Gastrocnemius medialis (tissue), 4 donors: ENCODE measurements at regions not wholly inside any gene's neighbourhood (a gene's known extent, or its start where the extent isn't known, plus 50 kb on each side); places are given as distances from the start of the nearest gene placed in this dataset.

Experiments used
- ATAC-seq, 2 donors: fragments of 150-250 bp; one replicate each; pipeline ENCODE4 v1.9.1; 2016
- DNase-seq, 2 donors: peaks; one replicate each; pipeline ENCODE4 v3.0.0-alpha.2; 2019
- H3K27ac ChIP-seq, 4 donors: fragments of 200-600 bp; sonication (generic); 1 replicate in 1 of 4; 2 replicates in 3 of 4; pipeline ENCODE4 v1.5.1; 2016 to 2018; ENCODE audit warnings: mild to moderate bottlenecking in 2 of 4, moderate library complexity in 1 of 4
- H3K27me3 ChIP-seq, 3 donors: fragments of 200-600 bp; sonication (generic) in 2 of 3; 1 replicate in 1 of 3; 2 replicates in 2 of 3; pipeline versions ENCODE4 v1.5.1 to v1.6.0; 2016 to 2019; ENCODE audit warnings: mild to moderate bottlenecking in 1 of 3, moderate library complexity in 1 of 3
- H3K36me3 ChIP-seq, 2 donors: fragments of 200-600 bp; sonication (generic) in 1 of 2; one replicate each; pipeline ENCODE4 v1.5.1; 2017 to 2018
- H3K4me1 ChIP-seq, 2 donors: fragments of 200-600 bp; sonication (generic) in 1 of 2; one replicate each; pipeline ENCODE4 v1.5.1; 2016 to 2017; ENCODE audit warnings: mild to moderate bottlenecking in 2 of 2
- H3K4me3 ChIP-seq, 4 donors: fragments of 200-600 bp; sonication (generic) in 3 of 4; 1 replicate in 1 of 4; 2 replicates in 3 of 4; pipeline ENCODE4 v1.5.1; 2016 to 2019; ENCODE audit warnings: mild to moderate bottlenecking in 2 of 4
- H3K9me3 ChIP-seq, 3 donors: fragments of 200-600 bp; sonication (generic) in 2 of 3; 1 replicate in 1 of 3; 2 replicates in 2 of 3; pipeline ENCODE4 v1.5.1; 2016 to 2019
- CTCF ChIP-seq, 5 experiments: fragments of 450-650 bp in 3 of 5; fragments of 200-600 bp in 2 of 5; sonication (generic) in 2 of 5; IDR thresholded peaks in 4 of 5; conservative IDR thresholded peaks in 1 of 5; 1 replicate in 4 of 5; 2 replicates in 1 of 5; pipeline ENCODE4 v1.5.1; 2016 to 2019; ENCODE audit warnings: antibody characterized with exemption in 5 of 5, mild to moderate bottlenecking in 3 of 5, moderate library complexity in 3 of 5
- POLR2A ChIP-seq, 2 donors: fragments of 450-650 bp; IDR thresholded peaks; one replicate each; pipeline ENCODE4 v1.6.1; 2017; ENCODE audit warnings: antibody characterized with exemption in 2 of 2, mild to moderate bottlenecking in 2 of 2, moderate library complexity in 2 of 2
- in situ Hi-C, 4 donors: fragments of 200-750 bp; cut with MboI; loops; one replicate each; pipeline versions ENCODE4 v1.15.0 to v1.8.0; 2017; ENCODE audit warnings: low sequenced_read_pairs in 4 of 4
- intact Hi-C: fragments of 100-400 bp; cut with DNase I; formaldehyde crosslinking; loops from one replicate; pipeline ENCODE4 v1.15.1; 2023; ENCODE audit warnings: low total_unique reads

DNA sequence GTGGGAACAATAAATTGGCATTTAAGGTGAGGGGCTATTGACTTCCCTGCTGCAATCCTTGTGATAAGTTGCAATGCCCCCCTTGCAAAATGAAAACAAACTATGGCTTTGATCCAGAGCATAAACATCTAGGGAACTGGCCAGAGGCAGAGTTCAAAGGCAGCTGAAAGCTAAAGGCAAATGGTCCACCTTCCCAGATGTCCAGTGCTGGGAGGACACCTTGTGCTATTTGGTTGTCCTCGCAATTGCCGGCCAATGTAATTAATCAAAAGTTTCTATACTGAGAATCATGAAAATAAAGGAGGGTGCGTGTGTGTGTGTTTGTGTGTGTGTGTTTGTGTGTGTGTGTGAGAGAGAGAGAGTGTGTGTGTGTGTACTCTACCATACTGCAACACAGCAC lies 337.4 kb downstream of the CBLN4 start:
- Histone ChIP-seq H3K9me3 (no peaks in the 10 kb centered on the region), H3K27ac (no peak overlapping the region), H3K4me1 (no peaks in the 10 kb centered on the region), H3K4me3 (no peak overlapping the region), H3K36me3 (no peaks in the 10 kb centered on the region), H3K27me3 (no peaks in the 10 kb centered on the region)
- intact Hi-C loops (no loop called here), in situ Hi-C loops (no loop called here)
- no peak for TF ChIP-seq CTCF (IDR thresholded peaks at IDR 0.05 in 4 of 5, conservative IDR thresholded peaks at IDR 0.05 in 1 of 5)
- ATAC-seq (no peak), DNase-seq (no peak)

DNA sequence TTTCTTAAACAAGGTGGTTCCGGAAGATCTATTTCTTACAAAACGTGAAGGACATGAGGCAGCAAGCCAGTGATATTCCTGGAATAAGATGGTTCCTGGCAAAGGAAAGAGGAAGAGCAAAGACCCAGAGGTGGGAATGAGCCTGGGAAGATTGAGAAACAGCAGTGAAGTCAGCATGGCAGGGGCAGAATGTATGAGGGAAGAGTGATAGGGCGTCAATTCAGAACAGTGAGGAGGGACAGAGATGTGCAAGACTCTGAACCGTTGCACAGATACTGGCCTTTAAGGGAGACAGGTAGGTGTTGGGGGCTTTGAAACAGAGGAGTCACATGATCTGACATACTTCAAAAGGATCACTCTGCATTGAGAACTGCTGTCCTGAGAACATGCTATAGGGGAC lies 338.3 kb downstream of the CBLN4 start:
- Histone ChIP-seq H3K4me1 (no peaks in the 10 kb centered on the region), H3K27ac (no peak overlapping the region), H3K9me3 (no peaks in the 10 kb centered on the region), H3K27me3 (no peaks in the 10 kb centered on the region), H3K36me3 (no peaks in the 10 kb centered on the region), H3K4me3 (no peak overlapping the region)
- in situ Hi-C loops (no loop called here), intact Hi-C loops (no loop called here)
- ATAC-seq (no peak), DNase-seq (no peak)
- TF ChIP-seq CTCF (IDR thresholded peaks at IDR 0.05 in 4 of 5, conservative IDR thresholded peaks at IDR 0.05 in 1 of 5) (no peak), POLR2A (IDR thresholded peaks at IDR 0.05) (no peak)

DNA sequence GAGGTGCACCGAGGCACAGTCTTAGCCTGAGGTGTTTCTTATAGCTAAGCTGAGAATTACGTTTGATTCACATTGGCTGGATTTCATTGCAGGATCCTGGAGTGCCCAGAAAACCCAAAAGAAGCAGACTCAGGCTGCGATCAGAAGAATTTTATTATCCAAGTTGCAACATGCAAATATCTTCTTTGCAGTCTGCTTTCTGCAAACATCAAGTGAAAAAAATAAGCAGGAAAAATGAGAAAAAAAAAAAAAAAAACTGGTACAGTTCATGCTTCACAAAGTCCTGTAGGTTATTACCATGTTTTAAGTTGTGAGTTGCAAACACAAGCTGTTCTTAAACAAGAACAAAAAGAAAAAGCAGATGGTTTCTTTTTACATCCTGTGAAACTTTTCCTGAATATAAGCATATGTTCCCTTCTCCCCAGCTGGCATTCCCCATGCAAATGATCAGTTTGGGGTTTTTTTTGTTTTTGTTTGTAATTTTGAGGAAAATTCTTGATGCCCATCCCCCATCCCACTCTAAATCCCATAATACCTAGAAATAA lies 349.0 kb downstream of the CBLN4 start:
- in situ Hi-C loops: no loop called here
- intact Hi-C loops: no loop called here
- no peaks in the 10 kb centered on the region for H3K27me3 ChIP-seq
- no peaks in the 10 kb centered on the region for H3K9me3 ChIP-seq
- TF ChIP-seq POLR2A (IDR thresholded peaks at IDR 0.05): no peak
- TF ChIP-seq CTCF (IDR thresholded peaks at IDR 0.05 in 4 of 5, conservative IDR thresholded peaks at IDR 0.05 in 1 of 5): no peak
- ATAC-seq (no peak), DNase-seq (no peak)
- no peaks in the 10 kb centered on the region for H3K4me1 ChIP-seq
- H3K36me3 ChIP-seq: no peaks in the 10 kb centered on the region
- no peak overlapping the region for H3K4me3 ChIP-seq
- no peak overlapping the region for H3K27ac ChIP-seq

DNA sequence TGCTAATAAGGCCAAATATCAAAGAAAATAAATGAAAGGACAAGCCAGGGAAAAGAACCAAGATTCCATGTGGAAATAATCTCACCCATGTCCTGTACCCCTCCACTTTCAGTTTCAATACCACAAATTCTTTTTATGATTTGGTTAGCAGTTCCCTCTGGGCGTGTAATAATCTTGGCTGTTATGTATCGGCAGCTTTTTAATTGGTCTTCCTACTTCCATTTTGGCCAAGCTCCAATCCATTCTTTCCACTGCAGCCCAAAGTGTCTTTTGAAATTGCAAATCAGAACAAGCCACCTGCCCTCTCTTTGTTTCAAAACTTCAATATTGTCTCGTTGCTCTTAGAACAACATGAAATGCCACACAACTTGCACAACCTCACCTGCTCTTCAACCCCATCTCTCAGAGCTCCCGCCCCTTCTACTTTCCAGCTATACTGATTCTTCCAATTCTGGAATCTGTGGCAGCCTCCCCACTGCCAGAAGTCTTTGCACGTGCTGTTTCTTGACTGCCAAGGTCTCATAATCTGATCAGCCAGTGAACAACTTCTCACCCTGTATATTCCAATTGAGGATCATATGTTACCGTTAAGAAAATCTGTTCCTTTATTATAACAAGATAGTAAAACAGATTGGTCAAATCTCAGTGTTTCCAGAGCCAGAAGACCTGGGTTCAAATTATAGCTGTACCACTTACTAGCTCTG lies 354.5 kb downstream of the CBLN4 start:
- TF ChIP-seq CTCF (IDR thresholded peaks at IDR 0.05 in 4 of 5, conservative IDR thresholded peaks at IDR 0.05 in 1 of 5): no peak
- no peak for TF ChIP-seq POLR2A (IDR thresholded peaks at IDR 0.05)
- Histone ChIP-seq H3K36me3 (no peaks in the 10 kb centered on the region), H3K4me1 (no peaks in the 10 kb centered on the region), H3K4me3 (no peak overlapping the region), H3K9me3 (no peaks in the 10 kb centered on the region), H3K27me3 (no peaks in the 10 kb centered on the region), H3K27ac (no peak overlapping the region)
- in situ Hi-C loops: no loop called here
- intact Hi-C loops: no loop called here
- DNase-seq (no peak), ATAC-seq (no peak)

GRCh38 chr20:55649254-55649653 lies 356.1 kb downstream of the CBLN4 start:
- Histone ChIP-seq H3K4me1 (no peaks in the 10 kb centered on the region), H3K36me3 (no peaks in the 10 kb centered on the region), H3K27ac (no peak overlapping the region), H3K27me3 (no peaks in the 10 kb centered on the region), H3K4me3 (no peak overlapping the region), H3K9me3 (no peaks in the 10 kb centered on the region)
- in situ Hi-C loops: no loop called here
- DNase-seq (no peak), ATAC-seq (no peak)
- TF ChIP-seq CTCF (IDR thresholded peaks at IDR 0.05 in 4 of 5, conservative IDR thresholded peaks at IDR 0.05 in 1 of 5) (no peak), POLR2A (IDR thresholded peaks at IDR 0.05) (no peak)
- intact Hi-C loops: no loop called here
